ENCODE measurements at regions not wholly inside any gene's neighbourhood (a gene's known extent, or its start where the extent isn't known, plus 50 kb on each side); places are given as distances from the start of the nearest gene placed in this dataset.

- Mint-ChIP-seq H3K4me1 (ENCODE audit: low read depth) (no peaks in the 10 kb centered on the region), H3K4me3 (no peak overlapping the region), H3K36me3 (ENCODE audit: low read depth) (no peaks in the 10 kb centered on the region), H3K27me3 (ENCODE audit: insufficient read depth) (no peaks in the 10 kb centered on the region), H3K9me3 (peaks cover 33% of the 10 kb centered on the region), H3K27ac (no peak overlapping the region)
- DNase-seq = no peak
- no peak for TF ChIP-seq CTCF (IDR thresholded peaks at IDR 0.05)
Measured at GRCh38 chr3:34407281-34407680, 608.9 kb downstream of the PDCD6IP start.

- Mint-ChIP-seq H3K4me3 (no peak overlapping the region), H3K27me3 (ENCODE audit: insufficient read depth) (no peaks in the 10 kb centered on the region), H3K4me1 (ENCODE audit: low read depth) (no peaks in the 10 kb centered on the region), H3K36me3 (ENCODE audit: low read depth) (no peaks in the 10 kb centered on the region), H3K9me3 (peaks cover 35% of the 10 kb centered on the region), H3K27ac (no peak overlapping the region)
- DNase-seq = no peak
- no peak for TF ChIP-seq CTCF (IDR thresholded peaks at IDR 0.05)
Measured at GRCh38 chr3:34408088-34408487, 609.7 kb downstream of the PDCD6IP start.

- H3K36me3 Mint-ChIP-seq (ENCODE audit: low read depth) = no peaks in the 10 kb centered on the region
- H3K4me3 Mint-ChIP-seq = no peak overlapping the region
- H3K27me3 Mint-ChIP-seq (ENCODE audit: insufficient read depth) = no peaks in the 10 kb centered on the region
- DNase-seq = no peak
- H3K4me1 Mint-ChIP-seq (ENCODE audit: low read depth) = no peaks in the 10 kb centered on the region
- H3K27ac Mint-ChIP-seq = no peak overlapping the region
- no peak for TF ChIP-seq CTCF (IDR thresholded peaks at IDR 0.05)
- peaks cover 27% of the 10 kb centered on the region for H3K9me3 Mint-ChIP-seq
Measured at GRCh38 chr3:34411596-34411995, 613.2 kb downstream of the PDCD6IP start.

GRCh38 chr3:34419801-34420200 is 621.4 kb downstream of the PDCD6IP start:
- DNase-seq = no peak
- peaks cover 31% of the 10 kb centered on the region for H3K9me3 Mint-ChIP-seq
- no peak overlapping the region for H3K27ac Mint-ChIP-seq
- no peaks in the 10 kb centered on the region; the same call in 1 of the 2 replicates for H3K36me3 Mint-ChIP-seq (ENCODE audit: low read depth)
- H3K4me1 Mint-ChIP-seq (ENCODE audit: low read depth) = no peaks in the 10 kb centered on the region
- H3K27me3 Mint-ChIP-seq (ENCODE audit: insufficient read depth) = no peaks in the 10 kb centered on the region; the same call in 1 of the 2 replicates
- no peak overlapping the region for H3K4me3 Mint-ChIP-seq
- no peak for TF ChIP-seq CTCF (IDR thresholded peaks at IDR 0.05)

- no peak for TF ChIP-seq CTCF (IDR thresholded peaks at IDR 0.05)
- no peak overlapping the region for H3K4me3 Mint-ChIP-seq
- DNase-seq = no peak
- no peaks in the 10 kb centered on the region for H3K4me1 Mint-ChIP-seq (ENCODE audit: low read depth)
- H3K9me3 Mint-ChIP-seq = peaks cover 42% of the 10 kb centered on the region
- H3K36me3 Mint-ChIP-seq (ENCODE audit: low read depth) = no peaks in the 10 kb centered on the region; the same call in 1 of the 2 replicates
- H3K27ac Mint-ChIP-seq = no peak overlapping the region
- no peaks in the 10 kb centered on the region; the same call in 1 of the 2 replicates for H3K27me3 Mint-ChIP-seq (ENCODE audit: insufficient read depth)
Measured at GRCh38 chr3:34421762-34422161, 623.3 kb downstream of the PDCD6IP start.

GRCh38 chr3:34439796-34440195 is 641.4 kb downstream of the PDCD6IP start:
- Mint-ChIP-seq H3K27ac (no peak overlapping the region), H3K4me1 (ENCODE audit: low read depth) (no peaks in the 10 kb centered on the region), H3K4me3 (no peak overlapping the region), H3K27me3 (ENCODE audit: insufficient read depth) (no peaks in the 10 kb centered on the region; the same call in 1 of the 2 replicates), H3K9me3 (peaks cover 46% of the 10 kb centered on the region), H3K36me3 (ENCODE audit: low read depth) (no peaks in the 10 kb centered on the region)
- TF ChIP-seq CTCF (IDR thresholded peaks at IDR 0.05) = no peak
- DNase-seq = no peak
